DMS 273 (cell line): ENCODE measurements at regions not wholly inside any gene's neighbourhood (a gene's known extent, or its start where the extent isn't known, plus 50 kb on each side); places are given as distances from the start of the nearest gene placed in this dataset.
"Not testable (repeated sequence)": the region's sequence is repeated elsewhere in the genome, so short reads cannot be mapped to it uniquely, and the experiment has no call there.

Experiments
- DNase-seq: peaks from one replicate; lab custom pipeline; 2025; ENCODE audit not compliant: unreplicated experiment; lab: John Stamatoyannopoulos, UW

- DNase-seq, result no peak
These were observed 727.9 kb upstream of the DIAPH2 start for GRCh38 chrX:95956745-95957144.

- DNase-seq, result not testable (repeated sequence)
These were observed 711.1 kb upstream of the DIAPH2 start for GRCh38 chrX:95973456-95974095.

GRCh38 chrX:95974096-95974470 is 710.6 kb upstream of the DIAPH2 start:
- DNase-seq, result no peak

- DNase-seq, result no peak
These were observed 709.8 kb upstream of the DIAPH2 start for GRCh38 chrX:95974890-95975289.

GRCh38 chrX:95995583-95995982 is 689.1 kb upstream of the DIAPH2 start:
- DNase-seq, result no peak

GRCh38 chrX:95996294-95996693 is 688.3 kb upstream of the DIAPH2 start:
- no peak for DNase-seq

- no peak for DNase-seq
These were observed 682.2 kb upstream of the DIAPH2 start for GRCh38 chrX:96002431-96002830.

GRCh38 chrX:96004386-96004785 is 680.3 kb upstream of the DIAPH2 start:
- no peak for DNase-seq

GRCh38 chrX:96006281-96006680 is 678.4 kb upstream of the DIAPH2 start:
- no peak for DNase-seq

- DNase-seq, result peak; percentile 11
These were observed 657.2 kb upstream of the DIAPH2 start for GRCh38 chrX:96027407-96027806.

GRCh38 chrX:96052078-96052477 is 632.6 kb upstream of the DIAPH2 start:
- no peak for DNase-seq

- DNase-seq, result no peak
These were observed 602.8 kb upstream of the DIAPH2 start for GRCh38 chrX:96081891-96082290.

- no peak for DNase-seq
These were observed 590.0 kb upstream of the DIAPH2 start for GRCh38 chrX:96094616-96095015.

GRCh38 chrX:96098471-96098870 is 586.2 kb upstream of the DIAPH2 start:
- no peak for DNase-seq

- peak; percentile 67 for DNase-seq
These were observed 581.6 kb upstream of the DIAPH2 start for GRCh38 chrX:96102997-96103396.

- no peak for DNase-seq
These were observed 572.0 kb upstream of the DIAPH2 start for GRCh38 chrX:96112689-96113088.

- peak; percentile 35 for DNase-seq
These were observed 558.5 kb upstream of the DIAPH2 start for GRCh38 chrX:96126182-96126581.

- not testable (repeated sequence) for DNase-seq
These were observed 556.6 kb upstream of the DIAPH2 start for GRCh38 chrX:96128058-96128457.

- no peak for DNase-seq
These were observed 543.8 kb upstream of the DIAPH2 start for GRCh38 chrX:96140796-96141195.

- no peak for DNase-seq
These were observed 537.0 kb upstream of the DIAPH2 start for GRCh38 chrX:96147681-96148080.

GRCh38 chrX:96170626-96171025 is 514.0 kb upstream of the DIAPH2 start:
- DNase-seq, result no peak

- no peak for DNase-seq
These were observed 507.7 kb upstream of the DIAPH2 start for GRCh38 chrX:96176921-96177320.

- DNase-seq, result no peak
These were observed 503.0 kb upstream of the DIAPH2 start for GRCh38 chrX:96181605-96182004.
